HG03066 (cell line): ENCODE measurements at regions not wholly inside any gene's neighbourhood (a gene's known extent, or its start where the extent isn't known, plus 50 kb on each side); places are given as distances from the start of the nearest gene placed in this dataset.

Experiments
- ATAC-seq: cut with Tn5 transposase; IDR thresholded peaks from one replicate; pipeline ENCODE4 v1.9.1; 2021; ENCODE audit warnings: low read depth; ENCODE audit not compliant: unreplicated experiment

DNA sequence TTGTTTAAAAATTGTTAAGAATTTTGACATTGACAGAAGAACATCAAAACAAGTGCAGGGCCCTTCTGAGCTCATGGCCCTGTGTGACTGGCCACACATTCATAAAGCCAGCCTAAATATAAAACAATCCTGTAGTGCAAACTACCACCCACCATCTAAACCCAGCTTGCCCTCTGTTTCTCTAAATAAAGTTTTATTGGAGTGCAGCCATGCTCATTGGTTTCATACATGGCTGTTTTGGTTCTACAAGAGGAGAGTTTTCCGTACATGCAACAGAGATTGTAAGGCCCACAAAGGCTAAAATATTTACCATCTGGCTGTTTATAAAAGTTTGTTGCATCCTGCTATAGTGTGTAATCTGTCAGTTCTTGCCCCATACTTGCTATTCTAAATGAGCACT lies 54.6 kb upstream of the TRIM24 start:
- ATAC-seq, result no peak

DNA sequence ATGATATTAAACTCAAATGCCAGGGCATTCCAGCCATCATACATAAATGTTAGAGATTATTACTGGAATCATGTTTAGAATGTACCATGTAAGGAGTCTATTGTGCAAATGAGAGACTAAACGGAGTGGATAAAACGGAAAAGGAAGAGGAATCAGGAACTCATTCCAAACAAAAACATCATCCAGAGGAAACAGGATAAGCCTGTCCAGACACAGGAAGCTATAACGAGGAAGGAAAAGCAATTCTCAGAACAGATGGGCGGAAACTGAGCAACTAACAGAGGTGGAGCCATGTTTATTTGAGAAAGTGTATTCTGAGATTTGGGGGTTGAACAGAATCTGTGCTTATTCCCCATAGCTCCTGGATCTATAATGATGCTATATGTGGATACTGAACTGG lies 52.3 kb upstream of the TRIM24 start:
- ATAC-seq, result no peak
